ENCODE measurements at regions not wholly inside any gene's neighbourhood (a gene's known extent, or its start where the extent isn't known, plus 50 kb on each side); places are given as distances from the start of the nearest gene placed in this dataset.
"Not testable (repeated sequence)": the region's sequence is repeated elsewhere in the genome, so short reads cannot be mapped to it uniquely, and the experiment has no call there.

DNA sequence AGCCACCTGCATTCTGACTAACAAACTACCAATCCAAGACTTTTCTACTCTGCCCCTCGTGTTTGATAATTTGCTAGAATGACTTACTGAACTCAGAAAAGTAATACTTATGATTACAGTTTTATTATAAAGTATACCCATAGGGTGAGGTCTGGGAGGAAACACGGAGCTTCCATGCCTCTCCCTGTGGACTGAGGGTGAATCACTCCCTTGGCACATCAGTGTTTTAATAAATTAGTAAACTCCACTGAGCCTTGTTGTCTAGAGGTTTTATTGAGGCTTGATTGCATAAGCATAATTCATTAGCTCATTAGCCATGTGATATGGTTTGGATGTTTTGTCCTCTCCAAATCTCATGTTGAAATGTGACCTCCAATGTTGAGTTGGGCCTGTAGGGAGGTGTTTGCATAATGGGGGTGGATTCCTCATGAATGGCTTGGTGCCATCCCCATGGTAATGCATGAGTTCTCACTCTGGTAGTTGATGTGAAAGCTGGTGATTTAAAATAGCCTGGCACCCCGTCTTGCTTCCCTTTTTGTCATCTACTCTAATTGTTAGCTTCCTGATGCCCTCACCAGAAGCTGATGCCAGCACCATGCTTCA is 233.6 kb upstream of the TRPC7 start:
- WGBS (ENCODE audit: insufficient coverage) = 71% methylated on average over 1 of the region's 3 CpGs
- no peak for DNase-seq (ENCODE audit: low read depth in 4 of 6, low spot score in 6 of 6)
- no peaks in the 10 kb centered on the region for H3K4me1 ChIP-seq (ENCODE audit: control insufficient read depth, insufficient read depth, low read length)

DNA sequence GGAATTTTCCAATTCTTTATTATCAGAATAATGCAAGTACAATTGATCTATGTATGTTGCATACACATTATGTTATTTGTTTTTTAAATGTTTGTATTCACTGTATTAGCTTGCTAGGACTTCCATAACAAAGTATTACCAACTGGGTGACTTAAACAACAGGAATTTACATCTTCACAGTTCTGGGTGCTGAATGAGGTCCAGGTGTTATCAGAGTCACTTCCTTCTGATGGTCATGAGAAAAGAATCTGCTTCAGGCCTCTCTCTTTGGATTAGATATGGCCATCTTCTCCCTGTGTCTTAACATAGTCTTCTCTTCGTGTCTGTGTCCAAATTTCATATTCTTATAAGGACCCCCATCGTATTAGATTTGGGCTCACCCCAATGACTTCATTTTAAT is 229.1 kb upstream of the TRPC7 start:
- Histone ChIP-seq H3K9me3 (ENCODE audit: control insufficient read depth, insufficient read depth, low read length) (no peaks in the 10 kb centered on the region), H3K27ac (ENCODE audit: low read depth, low read length) (no peak overlapping the region), H3K27me3 (ENCODE audit: control insufficient read depth, insufficient read depth, low read length) (no peaks in the 10 kb centered on the region), H3K36me3 (ENCODE audit: control insufficient read depth, insufficient read depth, low read length) (no peaks in the 10 kb centered on the region), H3K4me1 (ENCODE audit: control insufficient read depth, insufficient read depth, low read length) (no peaks in the 10 kb centered on the region), H3K4me3 (ENCODE audit: low read depth, low read length) (no peak overlapping the region)
- WGBS (ENCODE audit: insufficient coverage) = 50% methylated on average over 1 of the region's 2 CpGs
- no peak for DNase-seq (ENCODE audit: low read depth in 4 of 6, low spot score in 6 of 6)

More for the DNA sequence above, 233.6 kb upstream of the TRPC7 start:
- no peaks in the 10 kb centered on the region for H3K36me3 ChIP-seq (ENCODE audit: control insufficient read depth, insufficient read depth, low read length)
- peaks cover 4% of the 10 kb centered on the region for H3K9me3 ChIP-seq (ENCODE audit: control insufficient read depth, insufficient read depth, low read length)
- H3K27me3 ChIP-seq (ENCODE audit: control insufficient read depth, insufficient read depth, low read length) = no peaks in the 10 kb centered on the region
- H3K4me3 ChIP-seq (ENCODE audit: low read depth, low read length) = no peak overlapping the region
- no peak overlapping the region for H3K27ac ChIP-seq (ENCODE audit: low read depth, low read length)

DNA sequence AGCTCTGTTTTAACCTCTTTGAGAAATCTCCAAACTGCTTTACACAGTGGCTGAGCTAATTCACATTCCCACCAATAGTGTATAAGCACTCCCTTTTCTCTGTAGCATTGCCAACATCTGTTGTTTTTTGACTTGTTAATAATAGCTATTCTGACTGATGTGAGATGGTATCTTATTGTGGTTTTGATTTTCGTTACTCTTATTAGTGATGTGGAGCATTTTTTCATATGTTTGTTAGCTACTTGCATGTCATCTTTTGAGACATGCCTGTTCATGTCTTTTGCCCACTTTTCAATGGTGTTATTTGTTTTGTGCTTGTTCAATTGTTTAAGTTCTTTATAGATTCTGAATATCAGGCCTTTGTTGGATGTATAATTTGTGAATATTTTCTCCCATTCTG is 225.2 kb upstream of the TRPC7 start:
- H3K27me3 ChIP-seq (ENCODE audit: control insufficient read depth, insufficient read depth, low read length) = no peaks in the 10 kb centered on the region
- 71% methylated on average over 1 of the region's 1 CpG for WGBS (ENCODE audit: insufficient coverage)
- H3K27ac ChIP-seq (ENCODE audit: low read depth, low read length) = no peak overlapping the region
- no peak overlapping the region for H3K4me3 ChIP-seq (ENCODE audit: low read depth, low read length)
- H3K9me3 ChIP-seq (ENCODE audit: control insufficient read depth, insufficient read depth, low read length) = no peaks in the 10 kb centered on the region
- H3K36me3 ChIP-seq (ENCODE audit: control insufficient read depth, insufficient read depth, low read length) = no peaks in the 10 kb centered on the region
- no peaks in the 10 kb centered on the region for H3K4me1 ChIP-seq (ENCODE audit: control insufficient read depth, insufficient read depth, low read length)
- no peak for DNase-seq (ENCODE audit: low read depth in 4 of 6, low spot score in 6 of 6)

GRCh38 chr5:136586196-136586595 is 220.9 kb upstream of the TRPC7 start:
- H3K27me3 ChIP-seq (ENCODE audit: control insufficient read depth, insufficient read depth, low read length) = no peaks in the 10 kb centered on the region

GRCh38 chr5:136584474-136584873 is 219.1 kb upstream of the TRPC7 start:
- Histone ChIP-seq H3K4me3 (ENCODE audit: low read depth, low read length) (no peak overlapping the region), H3K27me3 (ENCODE audit: control insufficient read depth, insufficient read depth, low read length) (no peaks in the 10 kb centered on the region), H3K27ac (ENCODE audit: low read depth, low read length) (no peak overlapping the region), H3K36me3 (ENCODE audit: control insufficient read depth, insufficient read depth, low read length) (no peaks in the 10 kb centered on the region), H3K9me3 (ENCODE audit: control insufficient read depth, insufficient read depth, low read length) (no peaks in the 10 kb centered on the region), H3K4me1 (ENCODE audit: control insufficient read depth, insufficient read depth, low read length) (no peaks in the 10 kb centered on the region)
- WGBS (ENCODE audit: insufficient coverage) = no CpG with 5 or more reads among the region's 4 CpGs
- DNase-seq (ENCODE audit: low read depth in 4 of 6, low spot score in 6 of 6) = no peak

More at GRCh38 chr5:136586196-136586595, 220.9 kb upstream of the TRPC7 start:
- Histone ChIP-seq H3K4me3 (ENCODE audit: low read depth, low read length) (no peak overlapping the region), H3K36me3 (ENCODE audit: control insufficient read depth, insufficient read depth, low read length) (no peaks in the 10 kb centered on the region), H3K27ac (ENCODE audit: low read depth, low read length) (no peak overlapping the region), H3K4me1 (ENCODE audit: control insufficient read depth, insufficient read depth, low read length) (no peaks in the 10 kb centered on the region), H3K9me3 (ENCODE audit: control insufficient read depth, insufficient read depth, low read length) (no peaks in the 10 kb centered on the region)
- no peak for DNase-seq (ENCODE audit: low read depth in 4 of 6, low spot score in 6 of 6)
- no CpG with 5 or more reads among the region's 2 CpGs for WGBS (ENCODE audit: insufficient coverage)

DNA sequence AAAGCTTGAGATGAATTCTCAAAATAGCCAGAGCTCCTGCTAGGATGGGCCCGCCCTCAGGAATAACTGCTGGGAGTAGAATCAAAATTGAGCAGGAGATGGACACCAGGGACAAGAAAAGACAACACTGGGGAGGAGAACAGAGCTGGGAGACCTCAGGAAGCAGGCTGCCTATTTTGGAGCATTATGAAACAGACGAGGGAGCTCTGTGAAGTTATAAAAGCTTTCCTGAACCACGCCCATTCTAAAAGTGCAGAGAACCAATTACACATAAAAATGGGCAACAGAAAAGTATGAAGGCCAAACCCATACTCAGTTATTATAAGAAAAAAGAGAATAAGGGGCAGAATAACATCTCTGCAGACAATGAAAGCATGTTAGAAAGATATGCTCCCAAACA is 213.9 kb upstream of the TRPC7 start:
- 89% methylated on average over 1 of the region's 3 CpGs for WGBS (ENCODE audit: insufficient coverage)
- peak in 1 of 6 donors; percentile 7 for DNase-seq (ENCODE audit: low read depth in 4 of 6, low spot score in 6 of 6)
- no peaks in the 10 kb centered on the region for H3K36me3 ChIP-seq (ENCODE audit: control insufficient read depth, insufficient read depth, low read length)

GRCh38 chr5:136569875-136570274 is 204.5 kb upstream of the TRPC7 start:
- not testable (repeated sequence) for H3K9me3 ChIP-seq (ENCODE audit: control insufficient read depth, insufficient read depth, low read length); H3K27me3 ChIP-seq (ENCODE audit: control insufficient read depth, insufficient read depth, low read length); H3K36me3 ChIP-seq (ENCODE audit: control insufficient read depth, insufficient read depth, low read length); H3K27ac ChIP-seq (ENCODE audit: low read depth, low read length); H3K4me1 ChIP-seq (ENCODE audit: control insufficient read depth, insufficient read depth, low read length); DNase-seq (ENCODE audit: low read depth in 4 of 6, low spot score in 6 of 6); H3K4me3 ChIP-seq (ENCODE audit: low read depth, low read length)

More for the DNA sequence above, 213.9 kb upstream of the TRPC7 start:
- H3K9me3 ChIP-seq (ENCODE audit: control insufficient read depth, insufficient read depth, low read length) = no peaks in the 10 kb centered on the region
- no peak overlapping the region for H3K27ac ChIP-seq (ENCODE audit: low read depth, low read length)
- H3K4me1 ChIP-seq (ENCODE audit: control insufficient read depth, insufficient read depth, low read length) = no peaks in the 10 kb centered on the region
- H3K27me3 ChIP-seq (ENCODE audit: control insufficient read depth, insufficient read depth, low read length) = no peaks in the 10 kb centered on the region
- H3K4me3 ChIP-seq (ENCODE audit: low read depth, low read length) = no peak overlapping the region

DNA sequence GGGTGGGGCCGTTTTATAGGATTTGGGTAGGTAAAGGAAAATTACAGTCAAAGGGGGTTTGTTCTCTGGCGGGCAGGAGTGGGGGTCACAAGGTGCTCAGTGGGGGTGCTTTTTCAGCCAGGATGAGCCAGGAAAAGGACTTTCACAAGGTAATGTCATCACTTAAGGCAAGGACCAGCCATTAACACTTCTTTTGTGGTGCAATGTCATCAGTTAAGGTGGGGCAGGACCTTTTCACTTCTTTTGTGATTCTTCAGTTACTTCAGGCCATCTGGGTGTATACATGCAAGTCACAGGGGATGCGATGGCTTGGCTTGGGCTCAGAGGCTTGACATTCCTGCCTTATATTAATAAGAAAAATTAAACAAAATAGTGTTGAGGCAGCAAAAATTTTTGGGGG is 200.1 kb upstream of the TRPC7 start:
- not testable (repeated sequence) for H3K27ac ChIP-seq (ENCODE audit: low read depth, low read length); DNase-seq (ENCODE audit: low read depth in 4 of 6, low spot score in 6 of 6); H3K4me3 ChIP-seq (ENCODE audit: low read depth, low read length); H3K36me3 ChIP-seq (ENCODE audit: control insufficient read depth, insufficient read depth, low read length); H3K4me1 ChIP-seq (ENCODE audit: control insufficient read depth, insufficient read depth, low read length); H3K9me3 ChIP-seq (ENCODE audit: control insufficient read depth, insufficient read depth, low read length); H3K27me3 ChIP-seq (ENCODE audit: control insufficient read depth, insufficient read depth, low read length)
- WGBS (ENCODE audit: insufficient coverage) = no CpG with 5 or more reads among the region's 3 CpGs

- not testable (repeated sequence) for H3K27me3 ChIP-seq (ENCODE audit: control insufficient read depth, insufficient read depth, low read length); H3K9me3 ChIP-seq (ENCODE audit: control insufficient read depth, insufficient read depth, low read length); H3K27ac ChIP-seq (ENCODE audit: low read depth, low read length); DNase-seq (ENCODE audit: low read depth in 4 of 6, low spot score in 6 of 6); H3K4me1 ChIP-seq (ENCODE audit: control insufficient read depth, insufficient read depth, low read length); H3K4me3 ChIP-seq (ENCODE audit: low read depth, low read length); H3K36me3 ChIP-seq (ENCODE audit: control insufficient read depth, insufficient read depth, low read length)
- no CpG with 5 or more reads among the region's 1 CpG for WGBS (ENCODE audit: insufficient coverage)
Observed at GRCh38 chr5:136565050-136565449, 199.7 kb upstream of the TRPC7 start.

GRCh38 chr5:136564431-136564830 is 199.1 kb upstream of the TRPC7 start:
- not testable (repeated sequence) for H3K9me3 ChIP-seq (ENCODE audit: control insufficient read depth, insufficient read depth, low read length); H3K27me3 ChIP-seq (ENCODE audit: control insufficient read depth, insufficient read depth, low read length); H3K36me3 ChIP-seq (ENCODE audit: control insufficient read depth, insufficient read depth, low read length); DNase-seq (ENCODE audit: low read depth in 4 of 6, low spot score in 6 of 6); H3K4me1 ChIP-seq (ENCODE audit: control insufficient read depth, insufficient read depth, low read length); H3K27ac ChIP-seq (ENCODE audit: low read depth, low read length); H3K4me3 ChIP-seq (ENCODE audit: low read depth, low read length)
- WGBS (ENCODE audit: insufficient coverage) = 86% methylated on average over 4 of the region's 5 CpGs

Data from spinal cord (tissue), 9 donors.